Neural cell (in vitro differentiated cells): ENCODE measurements at regions not wholly inside any gene's neighbourhood (a gene's known extent, or its start where the extent isn't known, plus 50 kb on each side); places are given as distances from the start of the nearest gene placed in this dataset.

Source experiments
- EP300 ChIP-seq: fragments of 450-650 bp; conservative IDR thresholded peaks from 2 replicates; pipeline ENCODE4 v1.6.1; 2014; ENCODE audit warnings: antibody characterized with exemption, mild to moderate bottlenecking, moderate library complexity; ENCODE audit not compliant: poor library complexity, severe bottlenecking
- EZH2 ChIP-seq: fragments of 200-600, 300-800 bp; shearing (Covaris generic), sonication (generic); IDR thresholded peaks from 2 replicates; pipeline ENCODE4 v1.6.1; 2014; ENCODE audit warnings: antibody characterized with exemption, low read length, borderline replicate concordance, mild to moderate bottlenecking; ENCODE audit not compliant: insufficient read depth, poor library complexity, severe bottlenecking
- RAD21 ChIP-seq: fragments of 450-650 bp; conservative IDR thresholded peaks from 2 replicates; pipeline ENCODE4 v1.6.1; 2014; ENCODE audit warnings: antibody characterized with exemption, mild to moderate bottlenecking, moderate library complexity
- REST ChIP-seq: IDR thresholded peaks from 2 replicates; pipeline ENCODE4 v1.6.1; 2012; ENCODE audit warnings: borderline replicate concordance
- SMC3 ChIP-seq: fragments of 450-650 bp; conservative IDR thresholded peaks from 2 replicates; pipeline ENCODE4 v1.6.1; 2014; ENCODE audit warnings: antibody characterized with exemption, mild to moderate bottlenecking, moderate library complexity; ENCODE audit not compliant: poor library complexity
- TF ChIP-seq, protein P1 (sequence below): fragments of 450-650 bp; IDR thresholded peaks from 2 replicates; pipeline ENCODE4 v1.5.1; 2014; ENCODE audit warnings: antibody characterized with exemption, mild to moderate bottlenecking, moderate library complexity; ENCODE audit not compliant: poor library complexity, severe bottlenecking

DNA sequence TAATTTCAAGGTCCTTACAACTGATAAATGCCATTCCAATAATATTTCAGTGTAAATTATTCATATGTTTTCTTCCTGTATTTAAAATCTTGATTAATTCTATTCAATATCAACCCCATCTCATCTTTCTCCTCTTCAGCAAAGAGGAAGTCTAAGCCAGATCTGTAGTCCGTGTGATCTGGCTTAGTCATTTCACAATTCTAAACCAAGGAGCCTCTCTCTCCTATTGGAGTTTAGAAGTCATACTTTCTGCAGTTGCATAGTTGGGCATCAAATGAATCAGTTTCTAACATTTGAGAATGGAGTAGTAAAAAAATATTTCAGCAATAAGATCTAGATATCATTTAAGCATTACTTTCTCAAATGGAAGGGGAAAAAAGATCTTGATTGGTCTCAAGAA is 354.9 kb downstream of the JRKL start:
- TF ChIP-seq, protein P1, sequence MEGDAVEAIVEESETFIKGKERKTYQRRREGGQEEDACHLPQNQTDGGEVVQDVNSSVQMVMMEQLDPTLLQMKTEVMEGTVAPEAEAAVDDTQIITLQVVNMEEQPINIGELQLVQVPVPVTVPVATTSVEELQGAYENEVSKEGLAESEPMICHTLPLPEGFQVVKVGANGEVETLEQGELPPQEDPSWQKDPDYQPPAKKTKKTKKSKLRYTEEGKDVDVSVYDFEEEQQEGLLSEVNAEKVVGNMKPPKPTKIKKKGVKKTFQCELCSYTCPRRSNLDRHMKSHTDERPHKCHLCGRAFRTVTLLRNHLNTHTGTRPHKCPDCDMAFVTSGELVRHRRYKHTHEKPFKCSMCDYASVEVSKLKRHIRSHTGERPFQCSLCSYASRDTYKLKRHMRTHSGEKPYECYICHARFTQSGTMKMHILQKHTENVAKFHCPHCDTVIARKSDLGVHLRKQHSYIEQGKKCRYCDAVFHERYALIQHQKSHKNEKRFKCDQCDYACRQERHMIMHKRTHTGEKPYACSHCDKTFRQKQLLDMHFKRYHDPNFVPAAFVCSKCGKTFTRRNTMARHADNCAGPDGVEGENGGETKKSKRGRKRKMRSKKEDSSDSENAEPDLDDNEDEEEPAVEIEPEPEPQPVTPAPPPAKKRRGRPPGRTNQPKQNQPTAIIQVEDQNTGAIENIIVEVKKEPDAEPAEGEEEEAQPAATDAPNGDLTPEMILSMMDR, result no peak
- TF ChIP-seq RAD21 (no peak), REST (no peak), EZH2 (no peak), SMC3 (no peak), EP300 (no peak)
